ENCODE measurements at regions not wholly inside any gene's neighbourhood (a gene's known extent, or its start where the extent isn't known, plus 50 kb on each side); places are given as distances from the start of the nearest gene placed in this dataset.

DNA sequence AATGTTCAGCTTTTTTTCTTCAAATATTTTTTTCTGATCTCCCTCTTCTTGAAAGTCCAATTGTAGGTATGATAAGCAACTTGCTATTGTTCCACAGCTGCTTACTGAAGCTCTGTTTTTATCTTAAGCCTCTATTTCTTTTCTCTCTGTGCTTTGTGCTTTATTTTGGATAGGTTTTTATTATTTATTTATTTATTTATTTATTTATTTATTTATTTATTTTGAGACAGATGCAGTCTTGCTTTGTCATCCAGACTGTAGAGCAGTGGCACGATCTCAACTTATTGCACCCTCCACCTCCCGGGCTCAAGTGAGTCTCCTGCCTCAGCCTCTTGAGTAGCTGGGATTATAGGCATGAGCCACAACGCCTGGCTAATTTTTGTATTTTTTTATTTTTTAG is 199.4 kb downstream of the KLF12 start:
- no TSS peak for BruUV-seq (replicated peaks)
- no peak overlapping the region for H2AFZ ChIP-seq (ENCODE audit: low read length)
- no peaks in the 10 kb centered on the region for H3K79me2 ChIP-seq (ENCODE audit: insufficient read depth, low read depth, low read length)
- no peaks in the 10 kb centered on the region for H3K9me2 ChIP-seq (ENCODE audit: insufficient read depth, low read length)
- DNase-seq (ENCODE audit: low spot score), result no peak
- intact Hi-C loops (cut with micrococcal nuclease; ENCODE audit: unreplicated experiment), result no loop called here
- ChIA-PET POLR2A (interaction anchor here (1.3 kb wide), 1 partner anchor 22 kb away, joined by 3 read pairs; no protein-coding TSS in a partner anchor), CTCF (ENCODE audit: unreplicated experiment) (no interaction called here)
- peaks cover 16% of the 10 kb centered on the region for H3K4me1 ChIP-seq (ENCODE audit: insufficient read depth, low read length, poor library complexity, severe bottlenecking)
- no peaks in the 10 kb centered on the region for H4K20me1 ChIP-seq (ENCODE audit: insufficient read depth, low read length)
- H3K4me2 ChIP-seq (ENCODE audit: low read length), result no peak overlapping the region
- H3K9me3 ChIP-seq (ENCODE audit: low read length), result no peaks in the 10 kb centered on the region
- H3K36me3 ChIP-seq (ENCODE audit: insufficient read depth, low read length), result peaks cover 26% of the 10 kb centered on the region
- H3K27ac ChIP-seq (ENCODE audit: low read depth, low read length, poor library complexity, severe bottlenecking), result no peak overlapping the region
- no peak for TF ChIP-seq CTCF (conservative IDR thresholded peaks at IDR 0.05; ENCODE audit: low read length)
- TF ChIP-seq EZH2phosphoT487 (IDR thresholded peaks at IDR 0.05; ENCODE audit: borderline replicate concordance, low read depth, low read length), result no peak
- no peak overlapping the region for H3K4me3 ChIP-seq (ENCODE audit: low read depth, low read length, poor library complexity, severe bottlenecking)

DNA sequence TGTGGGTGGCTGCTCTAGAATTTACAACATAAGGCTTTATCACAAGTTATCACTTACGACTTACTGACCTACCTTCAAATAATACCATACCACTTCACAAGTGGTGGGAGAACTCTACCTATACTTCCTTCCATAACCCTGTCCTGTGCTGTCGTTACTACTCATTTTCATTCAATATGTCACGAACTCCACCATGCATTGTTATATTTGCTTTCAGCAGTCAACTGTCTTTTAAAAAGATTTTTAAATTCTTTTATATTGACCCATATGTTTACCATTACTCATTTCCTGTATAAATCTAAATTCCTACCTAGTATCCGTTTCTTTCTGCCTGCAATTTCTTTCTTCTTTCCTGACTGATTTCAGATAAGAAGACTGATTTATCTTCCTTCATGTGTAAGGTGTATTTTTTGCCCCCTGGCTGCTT is 200.0 kb downstream of the KLF12 start:
- Histone ChIP-seq H3K4me3 (ENCODE audit: low read depth, low read length, poor library complexity, severe bottlenecking) (no peak overlapping the region), H4K20me1 (ENCODE audit: insufficient read depth, low read length) (no peaks in the 10 kb centered on the region), H3K9me2 (ENCODE audit: insufficient read depth, low read length) (no peaks in the 10 kb centered on the region), H3K9me3 (ENCODE audit: low read length) (no peaks in the 10 kb centered on the region), H3K27ac (ENCODE audit: low read depth, low read length, poor library complexity, severe bottlenecking) (no peak overlapping the region), H2AFZ (ENCODE audit: low read length) (no peak overlapping the region), H3K36me3 (ENCODE audit: insufficient read depth, low read length) (peaks cover 32% of the 10 kb centered on the region), H3K4me1 (ENCODE audit: insufficient read depth, low read length, poor library complexity, severe bottlenecking) (peaks cover 12% of the 10 kb centered on the region), H3K4me2 (ENCODE audit: low read length) (no peak overlapping the region), H3K79me2 (ENCODE audit: insufficient read depth, low read depth, low read length) (no peaks in the 10 kb centered on the region)
- DNase-seq (ENCODE audit: low spot score), result no peak
- no peak for TF ChIP-seq EZH2phosphoT487 (IDR thresholded peaks at IDR 0.05; ENCODE audit: borderline replicate concordance, low read depth, low read length)
- TF ChIP-seq CTCF (conservative IDR thresholded peaks at IDR 0.05; ENCODE audit: low read length), result no peak
- TSS peak; percentile 9 for BruUV-seq (replicated peaks)
- ChIA-PET POLR2A (interaction anchor here (1.1 to 1.3 kb wide), 2 partner anchors 12 to 21 kb away, joined by 3 to 4 read pairs; no protein-coding TSS in a partner anchor), CTCF (ENCODE audit: unreplicated experiment) (no interaction called here)
- intact Hi-C loops (cut with micrococcal nuclease; ENCODE audit: unreplicated experiment), result no loop called here

DNA sequence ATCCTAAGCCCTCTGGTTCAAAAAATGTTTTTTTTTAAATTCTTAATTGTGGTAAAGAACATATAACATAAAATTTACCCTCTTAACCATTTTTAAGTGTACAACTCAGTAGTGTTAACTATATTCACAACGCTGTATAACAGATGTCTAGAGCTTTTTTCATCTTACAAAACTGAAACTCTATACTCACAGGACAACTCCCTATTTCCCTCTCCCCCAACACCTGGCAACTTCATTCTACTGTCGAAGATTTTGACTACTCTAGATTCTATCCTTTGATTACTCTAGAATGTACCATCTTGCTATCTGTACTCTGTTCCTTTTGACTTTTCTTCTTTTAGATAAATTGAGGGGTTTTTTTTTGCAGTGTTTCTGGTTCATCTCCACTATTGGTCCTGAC is 200.4 kb downstream of the KLF12 start:
- DNase-seq (ENCODE audit: low spot score), result no peak
- no peaks in the 10 kb centered on the region for H3K9me2 ChIP-seq (ENCODE audit: insufficient read depth, low read length)
- no peak overlapping the region for H2AFZ ChIP-seq (ENCODE audit: low read length)
- no peak overlapping the region for H3K4me3 ChIP-seq (ENCODE audit: low read depth, low read length, poor library complexity, severe bottlenecking)
- H3K4me2 ChIP-seq (ENCODE audit: low read length), result no peak overlapping the region
- TF ChIP-seq CTCF (conservative IDR thresholded peaks at IDR 0.05; ENCODE audit: low read length), result no peak
- TF ChIP-seq EZH2phosphoT487 (IDR thresholded peaks at IDR 0.05; ENCODE audit: borderline replicate concordance, low read depth, low read length), result no peak
- no peaks in the 10 kb centered on the region for H3K9me3 ChIP-seq (ENCODE audit: low read length)
- peaks cover 31% of the 10 kb centered on the region for H3K36me3 ChIP-seq (ENCODE audit: insufficient read depth, low read length)
- no peak overlapping the region for H3K27ac ChIP-seq (ENCODE audit: low read depth, low read length, poor library complexity, severe bottlenecking)
- POLR2A ChIA-PET, result interaction anchor here (1.1 kb wide), 2 partner anchors 12 to 15 kb away, joined by 4 read pairs; no protein-coding TSS in a partner anchor
- H3K79me2 ChIP-seq (ENCODE audit: insufficient read depth, low read depth, low read length), result no peaks in the 10 kb centered on the region
- intact Hi-C loops (cut with micrococcal nuclease; ENCODE audit: unreplicated experiment), result no loop called here
- peaks cover 12% of the 10 kb centered on the region for H3K4me1 ChIP-seq (ENCODE audit: insufficient read depth, low read length, poor library complexity, severe bottlenecking)
- BruUV-seq (replicated peaks), result no TSS peak
- CTCF ChIA-PET (ENCODE audit: unreplicated experiment), result no interaction called here
- H4K20me1 ChIP-seq (ENCODE audit: insufficient read depth, low read length), result no peaks in the 10 kb centered on the region
